ENCODE measurements at regions not wholly inside any gene's neighbourhood (a gene's known extent, or its start where the extent isn't known, plus 50 kb on each side); places are given as distances from the start of the nearest gene placed in this dataset.

- Mint-ChIP-seq H3K4me3 (no peak overlapping the region), H3K27me3 (ENCODE audit: low read depth) (peaks cover 14% of the 10 kb centered on the region), H3K4me1 (no peaks in the 10 kb centered on the region), H3K36me3 (no peaks in the 10 kb centered on the region), H3K9me3 (peaks cover 11% of the 10 kb centered on the region), H3K27ac (no peak overlapping the region)
- DNase-seq (ENCODE audit: low spot score in 2 of 2, unreplicated experiment in 2 of 2), result no peak
- TF ChIP-seq CTCF (IDR thresholded peaks at IDR 0.05; ENCODE audit: unreplicated experiment), result no peak
Observed at GRCh38 chr2:104952976-104953375, 84.9 kb upstream of the MRPS9 start.

- no peak for DNase-seq (ENCODE audit: low spot score in 2 of 2, unreplicated experiment in 2 of 2)
- no peak for TF ChIP-seq CTCF (IDR thresholded peaks at IDR 0.05; ENCODE audit: unreplicated experiment)
- peaks cover 2% of the 10 kb centered on the region for H3K27me3 Mint-ChIP-seq (ENCODE audit: low read depth)
Observed at GRCh38 chr2:104965900-104966299, 72.0 kb upstream of the MRPS9 start.

GRCh38 chr2:104969564-104969963 is 68.3 kb upstream of the MRPS9 start:
- H3K36me3 Mint-ChIP-seq, result no peaks in the 10 kb centered on the region
- no peak overlapping the region for H3K27ac Mint-ChIP-seq
- H3K27me3 Mint-ChIP-seq (ENCODE audit: low read depth), result peaks cover 6% of the 10 kb centered on the region
- no peak overlapping the region for H3K4me3 Mint-ChIP-seq
- no peak for TF ChIP-seq CTCF (IDR thresholded peaks at IDR 0.05; ENCODE audit: unreplicated experiment)
- no peak for DNase-seq (ENCODE audit: low spot score in 2 of 2, unreplicated experiment in 2 of 2)
- no peaks in the 10 kb centered on the region for H3K4me1 Mint-ChIP-seq
- H3K9me3 Mint-ChIP-seq, result peaks cover 9% of the 10 kb centered on the region

More at GRCh38 chr2:104965900-104966299, 72.0 kb upstream of the MRPS9 start:
- H3K9me3 Mint-ChIP-seq, result peaks cover 38% of the 10 kb centered on the region
- no peak overlapping the region for H3K27ac Mint-ChIP-seq
- H3K4me3 Mint-ChIP-seq, result no peak overlapping the region
- H3K36me3 Mint-ChIP-seq, result no peaks in the 10 kb centered on the region
- no peaks in the 10 kb centered on the region for H3K4me1 Mint-ChIP-seq

- H3K4me3 Mint-ChIP-seq, result no peak overlapping the region
- H3K27me3 Mint-ChIP-seq (ENCODE audit: low read depth), result peaks cover 4% of the 10 kb centered on the region
- no peaks in the 10 kb centered on the region for H3K9me3 Mint-ChIP-seq
- no peak overlapping the region for H3K27ac Mint-ChIP-seq
- H3K36me3 Mint-ChIP-seq, result no peaks in the 10 kb centered on the region
- H3K4me1 Mint-ChIP-seq, result no peaks in the 10 kb centered on the region
- no peak for DNase-seq (ENCODE audit: low spot score in 2 of 2, unreplicated experiment in 2 of 2)
- no peak for TF ChIP-seq CTCF (IDR thresholded peaks at IDR 0.05; ENCODE audit: unreplicated experiment)
Observed at GRCh38 chr2:104975371-104975770, 62.5 kb upstream of the MRPS9 start.

GRCh38 chr2:104975851-104976250 is 62.0 kb upstream of the MRPS9 start:
- no peak overlapping the region for H3K27ac Mint-ChIP-seq
- no peaks in the 10 kb centered on the region for H3K36me3 Mint-ChIP-seq
- no peak overlapping the region for H3K4me3 Mint-ChIP-seq
- no peak for TF ChIP-seq CTCF (IDR thresholded peaks at IDR 0.05; ENCODE audit: unreplicated experiment)
- peaks cover 4% of the 10 kb centered on the region for H3K27me3 Mint-ChIP-seq (ENCODE audit: low read depth)
- no peaks in the 10 kb centered on the region for H3K9me3 Mint-ChIP-seq
- H3K4me1 Mint-ChIP-seq, result no peaks in the 10 kb centered on the region
- DNase-seq (ENCODE audit: low spot score in 2 of 2, unreplicated experiment in 2 of 2), result no peak

GRCh38 chr2:104976603-104977120 is 61.2 kb upstream of the MRPS9 start:
- H3K9me3 Mint-ChIP-seq, result no peaks in the 10 kb centered on the region
- DNase-seq (ENCODE audit: low spot score in 2 of 2, unreplicated experiment in 2 of 2), result no peak
- H3K36me3 Mint-ChIP-seq, result no peaks in the 10 kb centered on the region
- H3K4me1 Mint-ChIP-seq, result no peaks in the 10 kb centered on the region
- TF ChIP-seq CTCF (IDR thresholded peaks at IDR 0.05; ENCODE audit: unreplicated experiment), result no peak
- no peak overlapping the region for H3K27ac Mint-ChIP-seq
- no peak overlapping the region for H3K4me3 Mint-ChIP-seq
- H3K27me3 Mint-ChIP-seq (ENCODE audit: low read depth), result peaks cover 4% of the 10 kb centered on the region

All from mesothelial cell of epicardium (in vitro differentiated cells).